Chondrocyte (in vitro differentiated cells): ENCODE measurements at regions not wholly inside any gene's neighbourhood (a gene's known extent, or its start where the extent isn't known, plus 50 kb on each side); places are given as distances from the start of the nearest gene placed in this dataset.

Experiments used
- DNase-seq: peaks from one replicate; pipeline ENCODE4 v3.0.0; 2021; ENCODE audit warnings: mixed read lengths, low spot score
- H3K27ac Mint-ChIP-seq: one replicate; pipeline ENCODE4 v1.8.0; 2021; ENCODE audit warnings: mild to moderate bottlenecking, moderate library complexity, mixed read lengths; ENCODE audit not compliant: unreplicated experiment
- H3K27me3 Mint-ChIP-seq: 2 replicates; pipeline ENCODE4 v1.8.0; 2021; ENCODE audit warnings: low read depth, mixed read lengths
- H3K36me3 Mint-ChIP-seq: 2 replicates; pipeline ENCODE4 v1.8.0; 2021; ENCODE audit warnings: low read depth, mixed read lengths
- H3K4me1 Mint-ChIP-seq: 2 replicates; pipeline ENCODE4 v1.8.0; 2021; ENCODE audit warnings: low read depth, mild to moderate bottlenecking, mixed read lengths
- H3K4me3 Mint-ChIP-seq: one replicate; pipeline ENCODE4 v1.8.0; 2021; ENCODE audit warnings: mild to moderate bottlenecking, moderate library complexity, mixed read lengths; ENCODE audit not compliant: unreplicated experiment
- H3K9me3 Mint-ChIP-seq: 2 replicates; pipeline ENCODE4 v1.8.0; 2021; ENCODE audit warnings: low read depth, mixed read lengths
- TF ChIP-seq, protein P1 (sequence below): fragments of 200-600 bp; sonication (generic); IDR thresholded peaks from 2 replicates; pipeline ENCODE4 v1.5.0; 2021; ENCODE audit warnings: antibody characterized with exemption, mild to moderate bottlenecking, moderate library complexity

GRCh38 chr22:48885271-48885918 is 942.3 kb downstream of the BRD1 start:
- Mint-ChIP-seq H3K27ac (no peak overlapping the region), H3K27me3 (peaks cover 5% of the 10 kb centered on the region), H3K4me3 (no peak overlapping the region), H3K36me3 (no peaks in the 10 kb centered on the region), H3K9me3 (peaks cover 2% of the 10 kb centered on the region), H3K4me1 (no peaks in the 10 kb centered on the region)
- DNase-seq = peak; percentile 68
- TF ChIP-seq, protein P1, sequence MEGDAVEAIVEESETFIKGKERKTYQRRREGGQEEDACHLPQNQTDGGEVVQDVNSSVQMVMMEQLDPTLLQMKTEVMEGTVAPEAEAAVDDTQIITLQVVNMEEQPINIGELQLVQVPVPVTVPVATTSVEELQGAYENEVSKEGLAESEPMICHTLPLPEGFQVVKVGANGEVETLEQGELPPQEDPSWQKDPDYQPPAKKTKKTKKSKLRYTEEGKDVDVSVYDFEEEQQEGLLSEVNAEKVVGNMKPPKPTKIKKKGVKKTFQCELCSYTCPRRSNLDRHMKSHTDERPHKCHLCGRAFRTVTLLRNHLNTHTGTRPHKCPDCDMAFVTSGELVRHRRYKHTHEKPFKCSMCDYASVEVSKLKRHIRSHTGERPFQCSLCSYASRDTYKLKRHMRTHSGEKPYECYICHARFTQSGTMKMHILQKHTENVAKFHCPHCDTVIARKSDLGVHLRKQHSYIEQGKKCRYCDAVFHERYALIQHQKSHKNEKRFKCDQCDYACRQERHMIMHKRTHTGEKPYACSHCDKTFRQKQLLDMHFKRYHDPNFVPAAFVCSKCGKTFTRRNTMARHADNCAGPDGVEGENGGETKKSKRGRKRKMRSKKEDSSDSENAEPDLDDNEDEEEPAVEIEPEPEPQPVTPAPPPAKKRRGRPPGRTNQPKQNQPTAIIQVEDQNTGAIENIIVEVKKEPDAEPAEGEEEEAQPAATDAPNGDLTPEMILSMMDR = no peak

DNA sequence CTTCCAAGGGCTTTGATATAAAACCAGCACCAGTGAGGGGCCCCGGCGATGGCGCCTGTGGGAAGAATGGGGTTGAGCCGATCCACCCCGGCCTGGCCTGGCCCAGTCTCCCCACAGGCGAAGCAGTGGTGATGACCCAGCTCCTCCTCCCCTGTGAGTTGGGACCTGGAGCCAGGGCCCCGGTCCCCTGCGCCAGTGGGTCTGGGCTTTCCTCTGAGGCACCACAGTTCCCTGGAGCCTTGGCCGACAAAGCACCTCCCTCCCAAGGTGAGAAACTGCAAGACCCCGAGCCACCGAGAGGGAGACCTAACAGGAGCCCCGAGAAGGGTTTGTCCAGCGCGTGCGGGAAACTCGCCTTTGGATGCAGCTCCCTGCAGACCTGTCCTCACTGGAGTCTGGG is 942.9 kb downstream of the BRD1 start:
- peaks cover 5% of the 10 kb centered on the region for H3K27me3 Mint-ChIP-seq
- no peak overlapping the region for H3K4me3 Mint-ChIP-seq
- H3K9me3 Mint-ChIP-seq = peaks cover 1% of the 10 kb centered on the region
- H3K4me1 Mint-ChIP-seq = no peaks in the 10 kb centered on the region
- H3K27ac Mint-ChIP-seq = no peak overlapping the region
- peak; percentile 71 for DNase-seq
- TF ChIP-seq, protein P1 = no peak
- H3K36me3 Mint-ChIP-seq = no peaks in the 10 kb centered on the region

GRCh38 chr22:48884324-48884723 is 943.3 kb downstream of the BRD1 start:
- H3K27ac Mint-ChIP-seq = no peak overlapping the region
- no peaks in the 10 kb centered on the region for H3K36me3 Mint-ChIP-seq
- no peaks in the 10 kb centered on the region for H3K4me1 Mint-ChIP-seq
- DNase-seq = peak; percentile 62
- H3K4me3 Mint-ChIP-seq = no peak overlapping the region
- peaks cover 5% of the 10 kb centered on the region for H3K27me3 Mint-ChIP-seq
- TF ChIP-seq, protein P1 = no peak
- no peaks in the 10 kb centered on the region for H3K9me3 Mint-ChIP-seq

DNA sequence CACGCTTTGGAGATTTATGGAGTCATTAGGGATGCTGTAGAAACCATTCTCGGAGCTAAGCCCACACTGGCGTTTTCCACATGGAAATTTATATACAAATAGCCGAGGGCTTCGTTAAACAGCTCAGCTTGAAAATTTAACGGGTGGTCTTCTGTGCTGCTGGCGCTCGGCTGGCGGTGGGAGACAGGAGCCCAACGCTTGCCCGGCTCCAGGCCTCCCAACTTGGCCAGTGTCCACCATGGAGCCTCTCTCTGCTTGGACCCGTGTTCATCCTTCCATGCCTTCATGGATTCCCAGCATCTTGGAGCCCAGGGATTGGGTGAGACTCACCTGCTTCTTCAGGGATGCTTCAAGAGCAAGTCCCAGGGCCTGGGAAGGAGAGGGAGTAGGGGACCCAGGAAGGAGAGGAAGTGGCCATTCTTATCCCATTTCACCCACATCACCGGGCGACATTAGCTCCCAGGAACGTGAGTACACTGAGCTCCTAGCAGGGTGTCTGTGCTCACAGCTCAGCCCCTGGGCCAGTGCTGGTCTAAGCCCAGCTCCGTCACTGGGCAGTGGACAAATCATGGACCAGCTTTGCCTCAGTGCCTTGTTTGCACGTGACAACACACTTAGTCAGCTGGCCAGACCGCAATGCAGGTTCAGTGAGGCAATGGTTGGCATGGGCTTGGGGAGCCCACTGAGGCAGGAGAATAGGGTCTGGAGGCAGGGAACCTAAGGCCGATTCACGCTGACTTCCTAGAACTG is 944.3 kb downstream of the BRD1 start:
- Mint-ChIP-seq H3K27ac (no peak overlapping the region), H3K4me3 (no peak overlapping the region), H3K9me3 (no peaks in the 10 kb centered on the region), H3K4me1 (no peaks in the 10 kb centered on the region), H3K27me3 (peaks cover 5% of the 10 kb centered on the region), H3K36me3 (no peaks in the 10 kb centered on the region)
- DNase-seq = peak; percentile 77
- TF ChIP-seq, protein P1 = no peak

GRCh38 chr22:48882636-48883200 is 945.0 kb downstream of the BRD1 start:
- Mint-ChIP-seq H3K27ac (no peak overlapping the region), H3K27me3 (peaks cover 6% of the 10 kb centered on the region), H3K36me3 (no peaks in the 10 kb centered on the region), H3K4me3 (no peak overlapping the region), H3K9me3 (no peaks in the 10 kb centered on the region), H3K4me1 (no peaks in the 10 kb centered on the region)
- DNase-seq = peak; percentile 75
- TF ChIP-seq, protein P1 = no peak
